Muscle layer of colon (tissue), 2 donors: ENCODE measurements at regions not wholly inside any gene's neighbourhood (a gene's known extent, or its start where the extent isn't known, plus 50 kb on each side); places are given as distances from the start of the nearest gene placed in this dataset.
"Not testable (repeated sequence)": the region's sequence is repeated elsewhere in the genome, so short reads cannot be mapped to it uniquely, and the experiment has no call there.

ENCODE experiments used
- H3K27ac ChIP-seq: one replicate; pipeline ENCODE4 v1.7.0; 2013; ENCODE audit warnings: low read depth, mild to moderate bottlenecking, low read length, moderate library complexity
- H3K27me3 ChIP-seq, 2 donors: one replicate each; pipeline ENCODE4 v1.7.0; 2013; ENCODE audit warnings: low read length in 2 of 2, mild to moderate bottlenecking in 2 of 2; ENCODE audit not compliant: insufficient read depth in 2 of 2, control insufficient read depth in 1 of 2
- H3K36me3 ChIP-seq: one replicate; pipeline ENCODE4 v1.7.0; 2013; ENCODE audit warnings: mild to moderate bottlenecking, low read length; ENCODE audit not compliant: insufficient read depth
- H3K4me1 ChIP-seq: one replicate; pipeline ENCODE4 v1.7.0; 2013; ENCODE audit warnings: mild to moderate bottlenecking, low read length; ENCODE audit not compliant: insufficient read depth
- H3K4me3 ChIP-seq, 2 donors: one replicate each; pipeline ENCODE4 v1.7.0; 2013; ENCODE audit warnings: low read length in 2 of 2, low read depth in 1 of 2, mild to moderate bottlenecking in 1 of 2, moderate library complexity in 1 of 2
- H3K9ac ChIP-seq: one replicate; pipeline ENCODE4 v1.7.0; 2013; ENCODE audit warnings: low read length
- H3K9me3 ChIP-seq: one replicate; pipeline ENCODE4 v1.7.0; 2013; ENCODE audit warnings: mild to moderate bottlenecking, low read length
- donor health status: abdominal sarcoma.
- donor health status: Adenocarcinoma of cecum.

DNA sequence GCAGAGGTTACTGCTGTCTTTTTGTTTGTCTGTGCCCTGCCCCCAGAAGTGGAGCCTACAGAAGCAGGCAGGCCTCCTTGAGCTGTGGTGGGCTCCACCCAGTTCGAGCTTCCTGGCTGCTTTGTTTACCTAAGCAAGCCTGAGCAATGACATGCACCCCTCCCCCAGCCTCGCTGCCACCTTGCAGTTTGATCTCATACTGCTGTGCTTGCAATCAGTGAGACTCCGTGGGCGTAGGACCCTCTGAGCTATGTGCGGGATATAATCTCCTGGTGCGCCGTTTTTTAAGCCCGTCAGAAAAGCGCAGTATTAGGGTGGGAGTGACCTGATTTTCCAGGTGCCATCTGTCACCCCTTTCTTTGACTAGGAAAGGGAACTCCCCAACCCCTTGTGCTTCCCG lies 187.1 kb upstream of the ZC4H2 start:
- not testable (repeated sequence) for H3K4me1 ChIP-seq, H3K9ac ChIP-seq, H3K27ac ChIP-seq, H3K4me3 ChIP-seq, H3K9me3 ChIP-seq, H3K27me3 ChIP-seq, H3K36me3 ChIP-seq

DNA sequence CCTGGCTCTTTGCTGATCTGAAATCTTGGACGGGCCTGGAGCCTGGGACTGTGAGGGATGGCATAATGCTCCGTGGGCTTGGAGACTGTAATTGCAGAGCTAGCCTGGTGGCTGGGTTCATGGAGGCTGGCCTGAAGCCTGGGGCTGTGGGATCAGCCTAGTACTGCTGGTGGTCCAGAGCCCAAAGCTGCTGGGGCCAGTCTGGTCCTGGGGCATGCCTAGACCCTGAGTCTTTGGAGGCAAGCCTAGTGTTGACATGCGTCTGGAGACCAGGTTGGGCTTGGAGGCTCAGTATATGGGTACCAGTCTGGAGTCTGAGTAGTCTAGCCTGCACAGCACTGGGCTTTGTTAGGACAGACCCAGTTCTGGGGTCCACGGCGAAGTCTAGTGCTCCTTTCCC lies 172.0 kb upstream of the ZC4H2 start:
- no peaks in the 10 kb centered on the region for H3K9me3 ChIP-seq
- H3K4me3 ChIP-seq = no peak overlapping the region
- H3K4me1 ChIP-seq = no peaks in the 10 kb centered on the region
- H3K9ac ChIP-seq = no peak overlapping the region
- no peaks in the 10 kb centered on the region for H3K36me3 ChIP-seq
- H3K27me3 ChIP-seq = no peaks in the 10 kb centered on the region
- no peak overlapping the region for H3K27ac ChIP-seq

DNA sequence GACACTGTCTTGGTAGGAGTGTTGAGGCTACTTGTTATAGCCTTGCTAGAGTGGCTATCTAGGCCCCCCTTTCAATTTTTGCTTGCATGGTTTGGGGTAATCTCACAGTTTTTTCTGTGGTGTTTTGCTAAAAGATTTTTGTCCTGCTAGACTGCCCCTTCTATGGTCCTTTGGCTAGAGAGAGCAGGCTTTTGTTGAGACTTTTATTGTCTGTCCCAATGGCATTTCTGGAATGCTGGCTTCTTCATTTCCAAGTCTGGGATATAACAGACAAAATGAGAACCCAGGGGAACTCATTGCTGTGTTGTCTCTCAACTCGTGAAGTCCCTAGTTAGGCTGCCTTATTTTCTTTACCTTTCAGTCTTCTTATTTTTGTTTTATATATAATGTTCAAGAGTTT lies 160.2 kb upstream of the ZC4H2 start:
- H3K9me3 ChIP-seq = no peaks in the 10 kb centered on the region
- H3K27me3 ChIP-seq = no peaks in the 10 kb centered on the region
- H3K27ac ChIP-seq = no peak overlapping the region

DNA sequence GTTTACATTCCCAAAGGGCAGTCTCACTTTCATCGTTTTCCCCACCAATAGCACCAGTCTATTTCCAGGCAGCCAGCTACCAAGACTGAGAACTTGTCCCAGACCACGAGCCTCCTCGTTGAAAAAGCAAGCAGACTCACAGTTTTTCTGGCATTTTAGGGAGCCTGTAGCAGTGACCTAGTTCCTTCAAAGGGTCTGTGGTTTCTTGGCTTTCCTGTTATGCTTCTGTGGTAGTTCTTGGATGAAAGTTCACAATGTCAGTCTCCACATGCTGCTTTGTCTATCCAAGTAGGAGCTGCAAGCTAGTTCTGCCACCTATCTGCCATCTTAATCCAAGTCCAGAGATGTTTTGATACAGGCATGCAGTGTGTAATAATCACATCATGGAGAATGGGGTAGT lies 151.6 kb upstream of the ZC4H2 start:
- H3K36me3 ChIP-seq = no peaks in the 10 kb centered on the region
- H3K4me3 ChIP-seq = no peak overlapping the region

More for the DNA sequence above, 160.2 kb upstream of the ZC4H2 start:
- H3K36me3 ChIP-seq = no peaks in the 10 kb centered on the region
- H3K4me1 ChIP-seq = no peaks in the 10 kb centered on the region
- no peak overlapping the region for H3K4me3 ChIP-seq
- H3K9ac ChIP-seq = no peak overlapping the region

DNA sequence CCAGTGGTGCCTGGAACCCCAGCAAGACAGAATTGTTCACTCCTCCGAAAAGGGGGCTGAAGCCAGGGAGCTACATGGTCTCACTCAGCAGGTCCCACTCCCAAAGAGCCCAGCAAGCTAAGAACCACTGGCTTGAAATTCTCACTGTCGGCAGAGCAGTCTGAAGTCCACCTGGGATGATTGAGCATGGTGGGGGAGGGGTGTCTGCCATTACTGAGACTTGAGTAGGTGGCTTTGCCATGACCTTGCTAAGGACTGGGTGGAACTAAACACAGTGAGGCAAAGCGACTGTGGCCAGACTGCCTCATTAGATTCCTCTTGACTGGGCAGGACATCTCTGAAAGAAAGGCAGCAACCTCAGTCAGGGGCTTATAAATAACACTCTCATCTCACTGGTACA lies 122.6 kb upstream of the ZC4H2 start:
- Histone ChIP-seq H3K27ac (no peak overlapping the region), H3K27me3 (no peaks in the 10 kb centered on the region), H3K9me3 (no peaks in the 10 kb centered on the region), H3K4me3 (no peak overlapping the region), H3K9ac (no peak overlapping the region), H3K4me1 (no peaks in the 10 kb centered on the region), H3K36me3 (no peaks in the 10 kb centered on the region)

More for the DNA sequence above, 151.6 kb upstream of the ZC4H2 start:
- no peaks in the 10 kb centered on the region for H3K4me1 ChIP-seq
- no peak overlapping the region for H3K27ac ChIP-seq
- H3K9ac ChIP-seq = no peak overlapping the region
- no peaks in the 10 kb centered on the region for H3K27me3 ChIP-seq
- H3K9me3 ChIP-seq = peaks cover 9% of the 10 kb centered on the region

DNA sequence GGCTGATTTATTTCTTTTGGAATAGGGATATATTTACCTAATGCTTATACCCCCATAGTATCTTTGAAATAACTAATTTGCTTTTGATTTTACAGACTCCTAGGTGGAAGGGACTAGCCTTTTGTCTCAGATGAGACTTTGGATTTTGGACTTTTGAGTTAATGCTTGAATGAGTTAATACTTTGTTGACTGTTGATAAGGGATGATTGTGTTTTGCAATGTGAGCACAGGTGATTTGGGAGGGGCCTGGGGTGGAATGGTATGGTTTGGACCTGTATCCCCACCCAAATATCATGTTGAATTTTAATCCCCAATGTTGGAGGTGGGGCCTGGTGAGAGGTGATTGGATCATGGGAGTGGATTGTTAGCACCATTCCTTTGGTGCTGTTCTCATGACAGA lies 117.4 kb upstream of the ZC4H2 start:
- Histone ChIP-seq H3K4me3 (no peak overlapping the region), H3K9me3 (no peaks in the 10 kb centered on the region), H3K36me3 (no peaks in the 10 kb centered on the region), H3K27ac (no peak overlapping the region), H3K9ac (no peak overlapping the region), H3K27me3 (no peaks in the 10 kb centered on the region), H3K4me1 (no peaks in the 10 kb centered on the region)

DNA sequence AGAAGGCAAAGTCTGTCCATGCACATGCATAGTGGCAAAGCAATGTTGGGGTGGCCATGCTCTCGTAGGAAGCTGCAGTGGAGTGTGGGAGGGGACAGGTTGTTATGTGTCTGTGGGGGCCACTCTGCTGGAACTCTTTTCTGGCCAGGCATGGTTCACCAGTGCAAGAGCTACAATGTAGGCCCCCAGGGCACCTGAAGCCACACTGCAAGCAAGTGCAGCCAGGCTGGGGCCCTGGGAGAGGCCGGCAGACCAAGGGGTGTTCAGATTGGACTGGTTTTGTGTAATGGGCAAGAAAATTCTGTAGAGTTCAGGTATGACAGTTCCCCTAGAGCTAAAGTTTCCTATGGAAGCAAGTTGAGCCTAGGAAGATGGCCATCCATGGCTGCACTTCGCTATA lies 97.0 kb upstream of the ZC4H2 start:
- Histone ChIP-seq H3K9me3 (no peaks in the 10 kb centered on the region), H3K4me3 (no peak overlapping the region), H3K27me3 (no peaks in the 10 kb centered on the region), H3K4me1 (no peaks in the 10 kb centered on the region), H3K36me3 (no peaks in the 10 kb centered on the region), H3K9ac (no peak overlapping the region), H3K27ac (no peak overlapping the region)

DNA sequence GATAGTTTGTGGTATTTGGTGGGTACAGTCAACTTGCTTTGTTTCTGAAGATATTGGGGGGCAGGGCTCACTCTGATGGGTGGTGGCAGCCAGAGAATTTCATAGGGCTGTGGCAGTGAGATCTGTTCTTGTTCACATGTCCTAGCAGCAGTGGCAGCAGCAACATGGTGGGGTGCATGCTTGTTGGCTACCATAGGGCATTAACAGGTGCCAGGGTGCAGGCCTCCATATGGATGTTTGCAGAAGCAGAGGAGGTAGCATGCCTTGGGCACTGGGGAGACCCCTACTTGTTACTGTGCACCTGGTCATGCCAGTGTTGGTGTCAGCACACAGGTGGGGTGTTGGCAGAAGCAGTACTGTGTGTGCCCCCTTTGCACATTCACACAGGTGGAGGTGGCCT lies 96.3 kb upstream of the ZC4H2 start:
- Histone ChIP-seq H3K27ac (no peak overlapping the region), H3K4me1 (no peaks in the 10 kb centered on the region), H3K9ac (no peak overlapping the region), H3K4me3 (no peak overlapping the region), H3K36me3 (no peaks in the 10 kb centered on the region), H3K9me3 (no peaks in the 10 kb centered on the region), H3K27me3 (no peaks in the 10 kb centered on the region)

DNA sequence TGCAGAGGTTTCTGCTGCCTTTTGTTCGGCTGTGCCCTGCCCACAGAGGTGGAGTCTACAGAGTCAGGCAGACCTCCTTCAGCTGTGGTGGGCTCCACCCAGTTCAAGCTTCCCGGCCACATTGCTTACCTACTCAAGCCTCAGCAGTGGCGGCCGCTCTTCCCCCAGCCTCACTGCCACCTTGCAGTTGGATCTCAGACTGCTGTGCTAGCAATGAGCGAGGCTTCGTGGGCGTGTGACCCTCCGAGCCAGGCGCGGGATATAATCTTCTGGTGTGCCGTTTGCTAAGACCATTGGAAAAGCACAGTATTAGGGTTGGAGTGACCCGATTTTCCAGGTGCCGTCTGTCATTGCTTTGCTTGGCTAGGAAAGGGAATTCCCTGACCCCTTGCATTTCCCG lies 82.4 kb upstream of the ZC4H2 start:
- H3K27ac ChIP-seq, H3K9me3 ChIP-seq, H3K27me3 ChIP-seq, H3K4me1 ChIP-seq, H3K36me3 ChIP-seq, H3K4me3 ChIP-seq, H3K9ac ChIP-seq: not testable (repeated sequence)

DNA sequence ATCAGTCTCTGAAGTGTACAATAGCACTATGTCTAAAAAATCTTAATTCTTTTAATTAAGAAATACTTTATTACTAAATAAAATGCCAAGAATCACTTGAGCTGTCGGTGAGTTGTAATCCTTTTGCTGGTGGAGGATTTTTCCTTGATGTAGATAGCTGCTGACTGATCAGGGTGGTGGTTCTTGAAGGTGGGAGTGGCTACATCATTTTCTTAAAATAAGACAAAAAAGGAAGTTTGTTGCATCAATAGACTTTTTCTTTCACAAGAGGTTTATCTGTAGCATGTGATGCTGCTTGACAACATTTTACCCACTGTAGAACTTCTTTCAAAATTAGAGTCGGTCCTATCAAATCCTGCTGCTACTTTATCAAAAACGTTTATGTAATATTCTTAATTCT lies 68.8 kb upstream of the ZC4H2 start:
- H3K36me3 ChIP-seq = no peaks in the 10 kb centered on the region
- H3K27ac ChIP-seq = no peak overlapping the region
- H3K4me3 ChIP-seq = no peak overlapping the region
- H3K9ac ChIP-seq = no peak overlapping the region
- peaks cover 11% of the 10 kb centered on the region for H3K9me3 ChIP-seq
- H3K4me1 ChIP-seq = no peaks in the 10 kb centered on the region
- H3K27me3 ChIP-seq = no peaks in the 10 kb centered on the region

DNA sequence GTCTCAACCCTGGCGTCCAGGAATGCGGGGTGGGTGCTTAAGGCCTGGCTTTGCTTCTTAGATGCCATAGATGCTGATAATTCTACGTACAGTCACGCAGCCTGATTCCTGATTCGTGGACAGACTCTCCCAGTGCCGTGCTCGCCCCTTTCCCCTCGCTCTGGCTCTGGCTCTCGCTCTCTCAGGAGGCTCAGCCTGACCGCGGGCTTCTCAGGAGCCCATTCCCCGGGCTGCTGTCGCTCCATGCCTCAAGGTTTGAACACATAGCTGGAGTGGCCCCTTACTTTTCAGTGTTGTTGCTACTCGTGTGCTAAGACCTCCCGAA lies 59.2 kb upstream of the ZC4H2 start:
- H3K9me3 ChIP-seq = no peaks in the 10 kb centered on the region
- peak overlapping the region; percentile 55 to 66 for H3K4me3 ChIP-seq
- H3K27ac ChIP-seq = peak overlapping the region; percentile 48
- H3K9ac ChIP-seq = no peak overlapping the region
- no peaks in the 10 kb centered on the region for H3K4me1 ChIP-seq
- H3K27me3 ChIP-seq = no peaks in the 10 kb centered on the region
- no peaks in the 10 kb centered on the region for H3K36me3 ChIP-seq

DNA sequence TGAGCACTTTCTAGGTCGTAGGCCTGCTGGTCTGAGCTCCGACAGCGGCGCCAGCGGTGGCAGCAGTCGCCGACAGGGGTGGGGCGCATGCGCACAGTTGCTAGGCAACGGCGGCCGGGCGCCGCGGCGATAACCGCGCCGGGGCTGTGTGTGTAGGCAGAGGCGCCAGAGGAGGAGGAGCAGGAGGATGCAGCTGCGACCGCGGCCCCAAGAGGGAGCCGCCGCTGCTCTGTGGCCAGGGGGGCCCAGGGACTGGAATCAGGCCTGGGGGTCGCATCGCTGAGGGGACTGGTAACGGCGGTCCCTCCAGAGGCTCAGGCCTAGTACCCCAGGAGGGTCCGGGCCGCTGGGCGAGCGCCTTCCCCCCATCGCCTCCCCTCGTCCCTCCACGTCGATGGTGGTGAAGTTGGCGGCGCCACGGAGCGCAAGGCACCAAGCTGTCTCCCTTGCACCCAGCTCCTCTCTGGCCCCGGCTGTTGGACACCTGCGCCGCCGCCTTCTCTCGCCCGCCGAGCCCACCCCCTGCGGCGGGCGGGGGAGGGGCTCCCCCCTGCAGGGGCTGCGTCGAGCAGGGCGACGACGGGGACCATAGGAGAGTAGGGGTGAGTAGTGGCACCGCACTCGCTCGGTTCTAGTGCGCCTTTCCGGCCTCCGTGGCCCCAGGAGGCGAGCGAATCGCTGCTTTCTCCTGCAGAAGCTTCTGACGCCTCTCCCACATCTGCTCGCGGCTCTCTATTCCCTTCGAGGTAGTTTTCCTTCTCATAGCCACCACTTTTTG lies 58.6 kb upstream of the ZC4H2 start, which contains the start of gene ZC3H12B:
ZC3H12B (plus strand) TSS at position 159 of the 778 bp plus-strand sequence.
- H3K27ac ChIP-seq = peak within 1 kb of the TSS; percentile 48
- peak within 1 kb of the TSS; percentile 55 to 66 for H3K4me3 ChIP-seq
- no peaks in the 10 kb centered on the region for H3K9me3 ChIP-seq
- no peaks in the 10 kb centered on the region for H3K4me1 ChIP-seq
- no peaks in the 10 kb centered on the region for H3K36me3 ChIP-seq
- H3K9ac ChIP-seq = no peak within 1 kb of the TSS
- H3K27me3 ChIP-seq = no peaks in the 10 kb centered on the region
